Islet precursor cell (in vitro differentiated cells): ENCODE measurements at regions not wholly inside any gene's neighbourhood (a gene's known extent, or its start where the extent isn't known, plus 50 kb on each side); places are given as distances from the start of the nearest gene placed in this dataset.
"Not testable (repeated sequence)": the region's sequence is repeated elsewhere in the genome, so short reads cannot be mapped to it uniquely, and the experiment has no call there.

Experiments used
- DNase-seq: peaks from one replicate; pipeline ENCODE4 v3.0.0-alpha.2; 2018

DNA sequence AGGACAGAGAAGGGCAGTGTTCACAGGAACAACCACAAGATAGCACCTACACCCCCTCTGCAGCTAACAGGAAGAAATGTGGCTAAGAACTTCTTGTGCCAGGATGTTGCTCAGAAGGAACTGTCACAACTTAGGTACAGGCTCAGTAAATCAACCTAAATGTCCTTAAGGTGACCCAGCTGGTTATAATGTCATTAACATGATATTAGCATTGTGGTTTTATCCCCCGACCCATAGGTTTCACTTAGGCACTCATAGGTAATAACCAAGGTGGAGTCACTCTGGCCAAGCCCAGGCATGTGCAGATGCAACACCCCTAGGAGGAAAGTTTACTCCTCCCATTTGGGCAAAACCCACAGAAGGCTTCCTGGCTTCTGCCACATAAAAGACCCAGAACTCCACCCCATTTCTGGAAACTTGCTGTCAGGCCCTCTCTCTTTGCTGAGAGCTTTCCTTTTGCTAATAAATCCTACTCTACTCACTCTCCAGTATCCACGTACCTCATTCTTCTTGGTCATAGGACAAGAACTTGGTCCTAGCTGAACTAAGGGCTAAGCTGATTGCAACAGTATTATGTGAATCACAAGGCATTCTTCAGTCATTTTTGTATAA is 951.3 kb downstream of the SLITRK5 start:
- no peak for DNase-seq

DNA sequence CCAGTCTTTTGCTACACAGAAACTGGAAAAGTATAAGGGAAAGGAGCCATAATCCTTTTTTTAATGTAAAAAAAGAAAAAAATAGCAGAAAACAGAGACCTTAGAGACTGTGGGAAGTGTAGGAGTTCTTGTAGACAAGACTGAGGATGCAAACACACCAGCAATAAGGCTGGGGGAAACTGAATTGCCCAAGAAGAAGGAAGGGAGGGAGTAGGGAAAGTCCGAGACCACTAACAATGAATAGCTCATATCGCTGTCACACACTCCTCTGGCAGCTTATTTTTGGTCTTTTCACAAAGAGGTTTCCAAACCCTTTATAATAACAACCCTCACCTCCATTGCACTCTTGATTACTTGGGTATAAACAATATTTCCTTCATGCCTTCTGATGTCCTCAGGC is 952.0 kb downstream of the SLITRK5 start:
- no peak for DNase-seq

DNA sequence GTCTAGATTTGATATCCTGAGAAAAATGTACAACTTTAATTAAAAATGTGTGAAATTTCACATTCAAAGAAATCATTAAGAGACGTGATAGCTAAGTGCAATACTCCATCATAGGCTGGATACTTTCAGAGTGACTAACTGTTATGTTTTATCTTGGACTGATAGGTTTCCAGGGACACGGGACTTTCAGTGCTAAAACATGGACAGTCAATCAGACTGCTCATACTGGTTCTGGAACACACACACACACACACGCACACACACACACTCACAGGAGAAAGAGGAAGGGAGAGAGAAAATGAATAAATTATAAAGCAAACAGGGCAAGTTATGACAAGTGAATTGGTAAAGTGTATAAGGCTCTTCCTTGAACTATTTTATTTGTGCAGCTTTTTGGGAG is 955.9 kb downstream of the SLITRK5 start:
- DNase-seq = no peak

DNA sequence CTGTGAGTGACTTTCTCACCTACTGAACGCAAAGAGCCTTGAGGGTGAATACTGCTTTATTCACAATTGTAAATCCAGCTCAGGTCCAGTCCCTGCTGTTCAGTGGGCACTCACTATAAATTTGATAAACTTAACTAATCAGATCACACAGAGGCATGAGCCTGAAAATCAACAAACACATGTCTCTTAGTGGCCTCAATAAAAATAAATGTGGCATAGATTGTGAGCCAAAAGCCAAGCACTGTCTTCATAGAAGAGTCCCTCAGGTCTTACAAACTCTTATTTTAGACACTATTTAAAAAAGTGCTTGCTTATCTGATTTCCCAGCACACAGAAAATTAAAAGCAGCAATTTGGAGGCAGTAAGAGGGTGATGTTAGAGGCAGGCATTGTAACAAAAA is 957.7 kb downstream of the SLITRK5 start:
- no peak for DNase-seq

DNA sequence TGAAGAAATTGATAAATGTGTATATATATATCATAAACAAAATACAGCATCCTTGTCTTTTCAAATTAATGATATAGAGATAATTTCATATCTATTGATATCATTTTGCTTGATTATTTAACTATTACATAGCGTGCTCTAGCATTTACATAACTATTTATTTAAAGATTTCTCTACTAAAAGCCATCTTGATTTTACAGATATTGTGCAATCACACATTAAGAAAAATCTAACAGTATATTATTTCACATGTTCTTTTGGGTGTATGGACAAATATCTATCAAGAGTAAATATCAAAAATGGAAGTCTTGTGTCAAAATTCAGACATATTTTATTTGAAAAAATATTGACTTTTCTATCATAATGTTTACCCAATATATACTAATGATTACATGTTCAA is 966.8 kb downstream of the SLITRK5 start:
- no peak for DNase-seq

DNA sequence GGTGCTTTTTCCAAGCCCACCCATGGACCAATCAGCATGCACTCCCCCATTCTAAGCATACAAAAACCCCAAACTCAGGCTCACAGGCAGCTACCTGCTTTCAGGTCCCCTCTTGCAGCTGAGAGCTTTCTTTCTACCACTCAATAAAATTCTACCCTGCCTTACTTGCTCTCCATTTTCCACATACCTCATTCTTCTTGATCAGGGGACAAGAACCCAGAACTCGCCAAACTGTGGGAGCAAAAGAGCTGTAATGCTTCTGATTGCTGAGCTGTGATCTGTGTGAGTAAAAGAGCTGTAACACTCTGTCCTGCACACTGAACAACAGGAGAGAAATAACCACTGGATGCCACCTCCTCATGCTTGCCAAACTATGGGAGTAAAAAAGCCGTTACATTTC is 972.1 kb downstream of the SLITRK5 start:
- no peak for DNase-seq

DNA sequence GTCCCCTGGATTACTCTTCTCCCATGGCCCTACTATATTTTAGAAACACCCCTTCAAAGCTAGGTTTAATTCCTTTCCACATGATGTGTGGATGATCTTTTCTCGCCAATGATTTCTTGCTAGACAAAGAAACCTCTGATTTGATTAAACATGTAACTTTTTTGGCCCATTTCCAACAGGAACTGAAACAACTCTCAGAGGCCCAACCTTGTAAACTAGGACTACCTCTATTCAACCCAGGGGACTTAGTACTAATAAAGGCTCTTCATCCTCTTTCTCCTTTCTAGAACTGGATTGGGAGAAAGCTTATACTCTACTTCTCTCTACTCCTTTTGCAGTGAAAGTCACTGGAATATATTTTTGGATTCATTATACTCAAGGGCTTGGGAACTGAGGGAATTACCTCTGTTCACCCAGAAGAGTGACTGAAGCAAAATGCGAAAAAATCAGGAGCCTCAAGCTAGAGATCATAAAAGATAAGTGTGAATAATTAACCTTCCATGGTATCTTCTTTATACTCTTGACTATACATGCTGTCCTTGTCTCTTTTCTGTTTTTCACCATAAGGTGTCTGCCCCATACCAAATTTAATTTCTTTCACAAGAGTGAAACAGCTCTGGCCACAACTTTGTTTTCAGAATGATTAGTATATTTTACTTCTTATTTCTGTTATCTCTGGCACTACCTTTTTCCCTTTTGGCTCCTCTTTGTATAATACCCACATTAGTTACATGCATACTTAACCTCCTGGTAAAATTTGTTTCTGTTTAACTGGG is 977.6 kb downstream of the SLITRK5 start:
- no peak for DNase-seq

DNA sequence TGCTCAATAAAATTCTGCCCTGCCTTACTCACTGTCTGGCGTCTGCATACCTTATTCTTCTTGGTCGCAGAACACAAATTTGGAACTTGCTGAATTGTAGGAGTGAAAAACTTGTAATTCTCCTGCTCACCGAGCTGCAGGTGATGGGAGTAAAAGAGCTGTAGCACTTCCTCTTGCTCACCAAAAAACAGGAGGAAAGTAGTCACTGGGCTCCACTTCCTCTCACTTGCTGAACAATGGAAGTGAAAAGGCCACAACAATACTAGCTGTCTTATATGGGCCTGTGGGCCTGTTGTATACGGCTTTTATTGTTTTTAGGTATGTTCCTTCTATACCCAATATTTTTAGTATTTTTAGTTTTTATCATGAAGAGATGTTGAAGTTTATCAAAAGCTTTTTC is 978.7 kb downstream of the SLITRK5 start:
- no peak for DNase-seq

DNA sequence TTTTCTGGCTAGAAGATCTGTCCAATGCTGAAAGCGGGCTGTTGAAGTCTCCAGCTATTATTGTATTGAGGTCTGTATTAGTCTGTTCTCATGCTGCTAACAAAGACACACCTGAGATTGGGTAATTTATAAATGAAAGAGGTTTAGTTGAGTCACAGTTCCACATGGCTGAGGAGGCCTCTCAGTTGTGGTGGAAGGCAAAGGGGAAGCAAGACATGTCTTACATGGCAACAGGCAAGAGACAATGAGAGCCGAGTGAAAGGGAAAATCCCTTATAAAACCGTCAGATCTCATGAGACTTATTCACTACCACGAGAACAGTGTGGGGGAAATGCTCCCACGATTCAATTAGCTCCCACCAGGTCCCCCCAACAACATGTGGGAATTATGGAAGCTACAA is 980.4 kb downstream of the SLITRK5 start:
- DNase-seq = no peak

DNA sequence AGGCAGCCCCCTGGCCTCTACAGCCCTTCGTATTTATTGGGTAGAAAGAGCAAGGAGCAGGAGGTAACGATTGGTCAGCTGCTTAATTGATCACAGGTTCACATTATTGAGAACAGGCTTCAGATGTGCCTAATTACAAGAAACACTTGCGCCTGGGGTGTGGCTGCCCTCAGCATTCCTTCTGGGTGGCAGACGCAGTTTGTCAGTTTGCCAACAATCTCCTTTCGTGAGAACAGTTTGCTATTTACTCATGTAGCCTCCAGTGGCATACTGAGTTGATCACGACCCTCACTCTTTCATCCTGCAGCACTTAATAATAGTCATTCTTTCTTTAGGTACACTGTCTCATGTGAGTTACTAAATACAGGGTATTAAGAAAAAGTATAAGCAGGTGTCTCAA is 985.6 kb downstream of the SLITRK5 start:
- no peak for DNase-seq

DNA sequence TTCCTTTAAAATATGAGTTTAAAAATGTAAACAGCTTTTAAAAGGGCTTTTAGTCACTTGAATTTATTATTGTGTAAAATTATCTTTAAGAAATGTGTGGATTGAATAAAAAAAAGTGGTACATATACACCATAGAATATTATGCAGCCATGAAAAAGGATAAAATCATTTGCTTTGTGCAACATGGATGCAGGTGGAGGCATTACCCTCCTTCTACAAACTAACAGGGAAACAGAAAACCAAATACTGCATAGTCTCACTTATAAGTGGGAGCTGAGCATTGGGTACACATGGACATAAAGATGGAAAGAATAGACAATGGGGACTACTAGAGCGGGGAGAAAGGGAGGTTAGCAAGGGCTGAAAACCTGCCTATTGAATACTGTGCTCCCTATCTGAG is 999.3 kb downstream of the SLITRK5 start:
- DNase-seq = no peak

DNA sequence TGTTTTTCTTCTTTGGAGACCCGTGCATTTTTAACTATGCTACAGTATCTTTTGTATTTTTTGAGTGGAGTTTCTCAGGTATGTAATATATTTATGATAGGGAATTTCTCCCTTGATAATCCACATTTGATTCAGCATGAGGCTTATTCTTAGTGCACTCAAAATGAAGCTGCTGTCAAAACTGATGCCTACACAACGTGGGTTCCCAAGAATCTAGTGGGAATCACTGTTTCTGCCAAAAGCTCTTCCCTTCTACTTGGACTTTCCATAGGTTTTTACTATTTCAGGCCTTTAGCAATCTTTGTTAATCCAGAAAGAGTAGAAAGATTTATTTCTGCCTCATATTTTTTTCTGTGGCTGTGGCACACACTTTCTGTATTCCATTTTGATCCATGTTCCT is 1003.7 kb downstream of the SLITRK5 start:
- DNase-seq = no peak

DNA sequence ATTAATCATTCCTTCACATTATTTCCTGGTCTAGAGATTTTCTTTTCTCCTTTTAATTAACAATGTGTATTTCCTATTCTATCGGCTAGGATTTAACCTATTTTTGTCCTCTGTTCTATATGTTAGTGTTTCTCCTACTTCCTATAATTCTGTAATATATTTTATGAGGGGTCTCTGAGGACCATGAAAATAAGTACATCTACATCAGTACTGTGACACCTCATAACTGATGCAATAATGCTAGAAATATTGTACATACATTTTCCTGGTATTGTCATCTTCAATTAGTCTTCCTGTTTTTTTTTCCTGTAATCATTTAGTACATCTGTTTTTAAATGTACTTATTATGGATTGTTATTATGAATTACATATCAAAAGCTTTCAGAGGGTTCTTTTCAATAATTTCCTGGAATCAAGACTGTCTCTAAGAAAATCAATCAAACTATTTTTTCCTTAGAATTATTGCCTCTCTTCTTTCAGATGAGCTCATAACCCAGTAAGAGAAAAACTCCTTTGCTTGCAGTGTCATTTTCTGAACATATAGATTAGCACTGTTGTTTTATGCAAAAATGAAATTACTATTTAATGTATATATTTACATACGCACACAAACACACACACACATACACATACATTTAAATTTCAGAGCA is 1004.3 kb downstream of the SLITRK5 start:
- DNase-seq = no peak

DNA sequence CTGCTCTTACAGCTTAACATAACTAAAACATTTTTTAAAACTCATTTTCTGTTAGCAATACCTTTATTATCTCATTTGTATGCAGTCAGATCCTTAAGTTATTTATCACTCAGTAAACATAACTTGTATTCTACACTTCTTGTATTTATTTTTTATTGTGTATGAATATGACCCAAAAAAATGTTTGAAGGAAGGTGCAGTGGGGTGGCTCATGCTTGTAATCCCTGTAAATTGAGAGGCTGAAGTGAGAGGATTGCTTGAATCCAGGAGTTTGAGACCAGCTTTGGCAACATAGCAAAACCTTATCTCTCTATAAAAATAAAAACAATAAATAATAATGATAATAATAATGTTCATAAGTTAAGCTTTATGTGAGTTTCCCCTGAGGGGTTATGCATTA is 1004.8 kb downstream of the SLITRK5 start:
- no peak for DNase-seq

DNA sequence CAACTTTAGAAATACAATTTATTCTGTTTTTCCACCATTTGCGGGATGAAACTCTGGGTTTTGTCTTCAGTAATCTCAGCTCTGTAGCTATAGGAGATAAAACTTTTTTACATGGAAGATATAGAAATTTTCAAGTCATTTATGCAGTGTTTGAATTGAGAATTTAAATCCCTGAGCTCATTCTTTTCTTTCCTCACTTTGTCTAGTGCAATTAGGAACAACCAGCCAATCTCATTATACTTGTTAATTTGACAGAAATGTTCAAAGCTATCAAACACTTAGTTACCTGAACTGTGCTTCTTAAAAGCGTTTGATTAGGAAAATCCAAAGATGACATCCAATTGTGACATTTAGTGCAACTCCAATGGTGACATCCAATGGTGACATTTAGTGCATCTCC is 1014.3 kb downstream of the SLITRK5 start:
- no peak for DNase-seq

DNA sequence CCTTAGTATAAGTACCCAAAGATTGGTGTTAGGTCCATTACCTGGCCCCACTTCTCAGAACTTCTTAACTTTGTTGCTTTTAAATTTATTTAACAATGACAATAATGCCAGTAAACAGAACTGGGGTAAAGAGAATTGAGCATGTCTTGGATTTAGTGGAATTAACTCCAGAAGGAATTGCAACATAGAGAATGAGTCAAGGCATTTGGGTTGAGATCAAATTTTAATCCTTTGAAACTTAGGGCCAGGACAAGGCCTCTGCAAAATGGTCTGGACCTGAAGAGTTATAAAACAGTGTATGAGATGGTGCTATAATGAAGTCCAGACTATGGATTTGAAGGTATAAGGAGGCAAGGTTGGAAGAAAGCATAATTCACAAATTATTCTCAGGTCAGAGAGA is 1030.4 kb downstream of the SLITRK5 start:
- no peak for DNase-seq

DNA sequence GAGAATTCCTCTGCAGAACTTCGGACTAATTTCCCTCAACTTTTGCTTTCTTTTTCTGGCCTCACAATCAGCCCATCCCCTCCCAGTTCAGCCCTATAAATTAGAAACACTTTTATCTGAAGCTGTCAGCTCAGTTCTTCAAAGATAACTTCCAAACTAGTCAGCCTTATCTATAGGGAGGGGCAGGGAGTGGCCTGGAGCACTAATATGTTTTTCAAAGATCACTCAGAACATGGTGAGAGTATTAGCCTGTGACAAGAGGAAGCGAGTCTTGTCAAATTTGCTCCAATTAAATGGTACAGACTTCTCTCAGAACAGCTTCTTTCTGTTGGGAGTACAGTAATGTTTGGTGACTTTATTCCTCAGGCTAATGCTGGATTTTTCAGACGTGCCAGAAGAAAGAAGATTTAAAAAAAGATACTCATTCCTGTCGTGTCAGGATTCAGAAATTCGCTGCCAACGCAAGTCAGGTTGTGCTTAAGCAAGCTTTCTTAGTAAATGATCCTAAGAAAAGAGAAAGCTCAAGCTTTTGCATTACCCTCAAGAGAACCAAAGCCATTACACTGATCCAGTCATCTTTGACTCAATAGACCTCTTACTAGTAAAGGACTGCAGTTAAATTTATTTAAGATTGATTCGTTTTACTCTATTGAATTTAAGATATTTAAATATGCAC is 1033.6 kb downstream of the SLITRK5 start:
- peak; percentile 54 for DNase-seq

DNA sequence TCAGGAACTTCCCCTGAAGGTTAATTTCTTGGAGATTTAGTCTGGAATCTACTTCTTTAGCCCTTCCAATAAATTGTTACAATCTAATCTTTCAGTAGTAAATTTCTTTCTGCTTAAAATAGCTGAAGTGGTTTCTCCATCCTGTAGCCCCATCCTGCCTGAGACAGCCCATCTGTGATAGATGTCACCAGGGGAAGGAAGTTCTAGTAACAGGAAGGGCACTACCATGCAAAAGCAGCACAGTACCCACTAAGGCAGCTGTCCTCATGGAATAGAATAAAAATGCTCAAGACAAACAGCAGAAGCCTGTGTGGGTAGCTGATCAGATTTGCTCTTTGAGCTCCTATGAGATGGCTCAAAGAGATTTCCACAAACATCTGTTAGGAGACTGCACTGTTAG is 1036.5 kb downstream of the SLITRK5 start:
- DNase-seq = no peak

DNA sequence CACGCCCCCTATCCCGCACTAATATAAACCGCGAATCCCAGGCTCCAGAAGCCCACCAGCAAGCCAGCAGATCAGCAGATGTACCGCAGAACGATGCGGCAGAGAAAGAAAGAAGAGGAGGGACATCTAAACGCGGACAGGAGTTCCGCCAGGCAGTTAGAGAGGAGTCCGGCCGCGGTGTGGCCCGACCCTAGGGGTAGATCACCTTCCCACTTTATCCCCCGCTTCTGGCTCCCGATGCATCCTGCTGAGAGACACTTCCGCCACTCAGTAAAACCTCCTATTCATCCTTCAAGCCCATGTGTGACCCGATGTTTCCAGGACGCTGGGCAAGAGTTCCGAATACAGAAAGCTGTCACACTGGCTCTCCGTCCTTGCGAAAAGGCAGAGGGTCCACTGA is 1046.8 kb downstream of the SLITRK5 start:
- no peak for DNase-seq

DNA sequence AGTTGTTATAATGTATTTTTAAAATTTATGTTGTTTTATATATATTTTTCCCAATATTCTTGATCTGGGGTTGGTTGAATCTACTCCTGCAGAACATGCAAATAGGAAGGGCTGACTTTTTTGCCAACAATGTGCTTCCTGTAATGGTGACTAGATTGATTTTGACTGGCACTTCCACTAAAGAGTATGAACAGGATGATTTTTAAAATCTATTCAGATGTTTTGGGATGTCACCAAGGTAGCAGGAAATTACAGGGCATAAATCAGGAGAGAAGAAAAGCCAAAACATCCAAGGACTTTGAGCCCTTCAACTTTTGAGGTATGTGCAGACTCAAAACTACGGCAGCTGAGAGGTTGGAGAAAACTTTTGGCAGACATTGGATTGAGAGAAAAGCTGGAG is 1047.6 kb downstream of the SLITRK5 start:
- DNase-seq = no peak

DNA sequence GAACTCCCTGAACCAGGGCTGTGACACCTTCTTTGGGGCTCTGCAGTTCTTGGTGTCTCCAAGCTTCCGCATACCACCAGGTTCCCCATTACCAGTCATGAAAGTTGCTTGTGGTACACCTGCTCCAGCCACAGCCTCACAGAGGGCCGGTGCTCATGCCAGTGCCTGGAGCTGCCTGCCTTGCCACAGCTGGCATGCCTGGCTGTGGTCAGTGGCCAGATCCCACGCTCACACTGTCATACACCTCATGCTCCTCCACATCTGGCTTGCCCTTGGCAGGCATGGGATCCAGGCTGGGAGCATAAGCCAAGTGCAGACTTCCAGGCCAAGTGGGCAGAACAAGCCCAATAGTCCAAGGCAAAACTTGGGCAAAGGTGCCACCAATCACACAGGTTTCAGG is 1054.9 kb downstream of the SLITRK5 start:
- no peak for DNase-seq

DNA sequence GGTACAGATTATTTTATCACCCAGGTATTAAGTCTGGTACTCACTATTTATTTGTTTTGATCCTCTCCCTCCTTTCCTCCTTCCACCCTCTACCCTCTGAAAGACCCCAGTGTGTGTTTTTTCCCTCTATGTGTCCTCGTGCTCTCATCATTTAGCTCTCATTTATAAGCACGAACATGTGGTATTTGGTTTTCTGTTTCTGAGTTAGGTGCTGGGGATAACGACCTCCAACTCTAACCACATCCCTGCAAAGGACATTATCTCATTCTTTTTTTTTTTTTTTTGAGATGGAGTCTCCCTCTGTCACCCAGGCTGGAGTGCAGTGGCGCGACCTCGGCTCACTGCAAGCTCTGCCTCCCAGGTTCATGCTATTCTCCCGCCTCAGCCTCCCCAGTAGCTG is 1056.1 kb downstream of the SLITRK5 start:
- not testable (repeated sequence) for DNase-seq

DNA sequence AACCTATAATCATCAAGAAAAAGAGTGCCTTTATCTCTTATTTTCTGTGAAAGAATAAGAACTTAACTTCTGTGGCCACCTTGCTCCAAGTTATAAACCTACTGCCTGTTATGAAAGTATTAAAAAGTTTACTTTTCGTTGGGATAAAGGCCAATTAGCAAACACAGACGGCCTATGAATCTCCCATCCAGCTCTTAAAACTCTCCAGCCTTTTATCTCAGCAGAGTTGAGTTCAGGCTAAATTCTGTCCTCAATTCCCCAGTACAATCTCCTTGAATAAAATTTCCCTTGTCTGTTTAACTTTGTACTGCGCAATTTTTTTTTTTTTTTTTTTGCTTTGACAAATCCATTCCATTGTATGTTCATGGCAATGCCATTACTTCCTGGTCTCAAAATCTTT is 1058.4 kb downstream of the SLITRK5 start:
- DNase-seq = no peak

DNA sequence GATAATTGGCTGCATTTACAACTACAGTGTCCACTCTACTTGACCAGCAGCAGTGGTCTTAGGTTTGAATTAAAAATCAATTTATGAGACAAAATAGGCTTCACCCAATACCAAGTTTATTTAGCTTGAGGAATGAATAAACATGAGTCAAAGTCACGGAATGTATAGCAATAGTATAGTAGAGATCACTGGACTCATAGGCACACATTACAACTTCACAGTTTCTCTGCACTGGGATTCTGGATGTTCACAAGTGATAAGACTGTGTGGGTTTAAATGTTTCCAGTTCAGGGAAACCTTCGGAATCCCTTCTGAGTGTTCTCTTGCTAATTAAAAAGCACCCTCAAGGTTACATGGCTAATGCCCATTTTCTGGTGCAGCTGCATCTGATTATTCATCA is 1064.9 kb downstream of the SLITRK5 start:
- DNase-seq = no peak
